H1 (cell line): ENCODE measurements at regions not wholly inside any gene's neighbourhood (a gene's known extent, or its start where the extent isn't known, plus 50 kb on each side); places are given as distances from the start of the nearest gene placed in this dataset.
A peak's percentile ranks its signal among the peaks of the same experiment; 100 is the strongest.

ENCODE experiments used
- CTCF ChIA-PET: fragments of 300-600 bp; sonication (Branson Sonifier 250); formaldehyde crosslinking; loops from one replicate; lab custom pipeline; 2021; ENCODE audit not compliant: partially characterized antibody; lab: Charles Lee
- POLR2A ChIA-PET: fragments of 300-600 bp; sonication (Branson Sonifier 250); formaldehyde crosslinking; loops from one replicate; lab custom pipeline; 2021; ENCODE audit warnings: inconsistent platforms; ENCODE audit not compliant: partially characterized antibody; lab: Charles Lee
- DNase-seq, 2 experiments: peaks; one replicate each; pipeline versions ENCODE4 v3.0.0 to v3.0.0-alpha.2; 2010 to 2022; ENCODE audit warnings: low spot score in 2 of 2, low read depth in 1 of 2, mixed read lengths in 1 of 2
- FAIRE-seq: peaks from 2 replicates; lab custom pipeline; 2011; peaks lifted over from hg19 to GRCh38; lab: Jason Lieb, UNC
- H2AFZ ChIP-seq: 2 replicates; pipeline ENCODE4 v1.8.1; 2012; ENCODE audit warnings: low read length, inconsistent platforms
- H2AK5ac ChIP-seq: 2 replicates; pipeline ENCODE4 v1.6.1; 2013; ENCODE audit warnings: low read depth, low read length
- H2BK120ac ChIP-seq: replicated peaks from 2 replicates; pipeline ENCODE3; 2013; ENCODE audit warnings: low read depth, low read length, inconsistent platforms
- H2BK12ac ChIP-seq: 2 replicates; pipeline ENCODE4 v1.6.1; 2013; ENCODE audit warnings: low read depth, low read length
- H2BK15ac ChIP-seq: 2 replicates; pipeline ENCODE4 v1.6.1; 2013; ENCODE audit warnings: low read length
- H2BK20ac ChIP-seq: 2 replicates; pipeline ENCODE4 v1.6.1; 2013; ENCODE audit warnings: low read length
- H2BK5ac ChIP-seq: 2 replicates; pipeline ENCODE4 v1.6.1; 2013; ENCODE audit warnings: low read depth, low read length
- H3K14ac ChIP-seq: 2 replicates; pipeline ENCODE4 v1.6.1; 2013; ENCODE audit warnings: inconsistent platforms; ENCODE audit not compliant: insufficient read length
- H3K18ac ChIP-seq: 2 replicates; pipeline ENCODE4 v1.6.1; 2013; ENCODE audit warnings: low read length; ENCODE audit errors: extremely low read depth
- H3K23ac ChIP-seq: 2 replicates; pipeline ENCODE4 v1.6.1; 2013; ENCODE audit warnings: inconsistent platforms; ENCODE audit not compliant: insufficient read length
- H3K23me2 ChIP-seq: 2 replicates; pipeline ENCODE4 v1.6.1; 2013; ENCODE audit warnings: low read depth, low read length
- H3K27ac ChIP-seq: 2 replicates; pipeline ENCODE4 v1.6.1; 2011; ENCODE audit warnings: low read depth, low read length, inconsistent platforms
- H3K27me3 ChIP-seq, 4 experiments: replicated peaks in 1 of 4; 1 replicate in 1 of 4; 2 replicates in 3 of 4; pipeline versions ENCODE4 v1.6.1 to v1.8.1; 2011 to 2013; ENCODE audit warnings: low read length in 3 of 4, mild to moderate bottlenecking in 3 of 4, inconsistent platforms in 2 of 4, mixed read lengths in 2 of 4, moderate library complexity in 1 of 4; ENCODE audit not compliant: control insufficient read depth in 3 of 4, insufficient read depth in 3 of 4; ENCODE audit errors: extremely low read depth in 1 of 4
- H3K36me3 ChIP-seq, 4 experiments: 2 replicates each; pipeline versions ENCODE4 v1.6.1 to v1.8.1; 2011 to 2013; ENCODE audit warnings: mild to moderate bottlenecking in 4 of 4, low read length in 3 of 4, moderate library complexity in 2 of 4, control low read depth in 1 of 4, inconsistent platforms in 1 of 4; ENCODE audit not compliant: insufficient read depth in 4 of 4, control insufficient read depth in 2 of 4
- H3K4ac ChIP-seq: replicated peaks from 2 replicates; pipeline ENCODE3; 2013; ENCODE audit warnings: low read length, low read depth, mixed read lengths, inconsistent platforms; ENCODE audit not compliant: insufficient read length
- H3K4me1 ChIP-seq, 4 experiments: replicated peaks in 1 of 4; 1 replicate in 1 of 4; 2 replicates in 3 of 4; pipeline versions ENCODE4 v1.6.1 to v1.8.1; 2011 to 2013; ENCODE audit warnings: low read length in 3 of 4, inconsistent platforms in 2 of 4, mixed read lengths in 1 of 4; ENCODE audit not compliant: insufficient read depth in 4 of 4, control insufficient read depth in 3 of 4
- H3K4me2 ChIP-seq, 2 experiments: 2 replicates each; pipeline versions ENCODE4 v1.6.1 to v1.8.1; 2011 to 2013; ENCODE audit warnings: low read depth in 2 of 2, low read length in 2 of 2, control low read depth in 1 of 2, inconsistent platforms in 1 of 2, mild to moderate bottlenecking in 1 of 2; ENCODE audit not compliant: insufficient read depth in 1 of 2
- H3K4me3 ChIP-seq, 4 experiments: fragments of 200-600, 300-600 bp in 1 of 4; sonication (generic), shearing (Covaris generic), sonication (Bioruptor Twin) in 1 of 4; 2 replicates each; pipeline versions ENCODE4 v1.5.1 to v1.8.1; 2011 to 2016; ENCODE audit warnings: low read length in 4 of 4, low read depth in 3 of 4, control low read depth in 2 of 4, inconsistent platforms in 2 of 4, mild to moderate bottlenecking in 2 of 4, mixed read lengths in 1 of 4, moderate library complexity in 1 of 4; ENCODE audit not compliant: insufficient read depth in 2 of 4; ENCODE audit errors: extremely low read depth in 1 of 4
- H3K56ac ChIP-seq: replicated peaks from 2 replicates; pipeline ENCODE3; 2013; ENCODE audit warnings: low read depth, mild to moderate bottlenecking, mixed read lengths, low read length, inconsistent platforms; ENCODE audit not compliant: insufficient read length
- H3K79me1 ChIP-seq: 2 replicates; pipeline ENCODE4 v1.6.1; 2013; ENCODE audit warnings: low read depth, low read length, control low read depth
- H3K79me2 ChIP-seq, 2 experiments: 2 replicates each; pipeline versions ENCODE4 v1.6.1 to v1.8.1; 2012 to 2013; ENCODE audit warnings: low read length in 2 of 2, mild to moderate bottlenecking in 2 of 2, inconsistent platforms in 1 of 2; ENCODE audit not compliant: insufficient read depth in 2 of 2, control insufficient read depth in 1 of 2
- H3K9ac ChIP-seq, 4 experiments: replicated peaks in 1 of 4; 1 replicate in 1 of 4; 2 replicates in 3 of 4; pipeline versions ENCODE4 v1.6.1 to v1.8.1; 2011 to 2013; ENCODE audit warnings: low read depth in 3 of 4, low read length in 3 of 4, control low read depth in 2 of 4, mild to moderate bottlenecking in 2 of 4, moderate library complexity in 2 of 4, inconsistent platforms in 1 of 4; ENCODE audit errors: extremely low read depth in 1 of 4
- H3K9me3 ChIP-seq, 2 experiments: 2 replicates each; pipeline versions ENCODE4 v1.6.1 to v1.8.1; 2012 to 2013; ENCODE audit warnings: mild to moderate bottlenecking in 2 of 2, moderate library complexity in 2 of 2, control low read depth in 1 of 2, inconsistent platforms in 1 of 2, low read depth in 1 of 2, low read length in 1 of 2, mixed read lengths in 1 of 2; ENCODE audit not compliant: insufficient read depth in 2 of 2
- H4K20me1 ChIP-seq, 2 experiments: replicated peaks in 1 of 2; 2 replicates each; pipeline versions ENCODE3 to v1.8.1; 2011 to 2013; ENCODE audit warnings: inconsistent platforms in 2 of 2, low read length in 2 of 2, mild to moderate bottlenecking in 1 of 2; ENCODE audit not compliant: insufficient read depth in 2 of 2, control insufficient read depth in 1 of 2
- H4K5ac ChIP-seq: 2 replicates; pipeline ENCODE4 v1.6.1; 2013; ENCODE audit warnings: low read length, low read depth, mixed read lengths, inconsistent platforms; ENCODE audit not compliant: insufficient read length
- H4K8ac ChIP-seq: 2 replicates; pipeline ENCODE4 v1.8.0; 2013; ENCODE audit warnings: mild to moderate bottlenecking, moderate library complexity, low read length, inconsistent platforms; ENCODE audit not compliant: insufficient read depth; ENCODE audit errors: extremely low read depth
- H4K91ac ChIP-seq: replicated peaks from 2 replicates; pipeline ENCODE3; 2013; ENCODE audit warnings: low read length, mixed read lengths, inconsistent platforms; ENCODE audit not compliant: insufficient read length
- JUND ChIP-seq: IDR thresholded peaks from 2 replicates; pipeline ENCODE4 v1.6.1; 2011; ENCODE audit warnings: mild to moderate bottlenecking, improper control_type of control experiment, low read length
- WGBS, 2 experiments: shearing (Covaris generic) in 1 of 2; methylation state at CpG; one replicate each; pipeline versions ENCODE4 v1.1.6 to v1.1.7; 2013 to 2015; ENCODE audit warnings: low lambda C conversion rate in 2 of 2, mixed read lengths in 2 of 2, inconsistent platforms in 1 of 2, low coverage in 1 of 2, missing lambda C conversion rate in 1 of 2; ENCODE audit not compliant: insufficient replicate concordance in 2 of 2, insufficient coverage in 1 of 2, insufficient read length in 1 of 2; ENCODE audit errors: extremely low coverage in 1 of 2, missing lambda C conversion rate in 1 of 2; 5-methylcytosine and 5-hydroxymethylcytosine counted together
- TF ChIP-seq, protein P1 (sequence below): IDR thresholded peaks from 2 replicates; pipeline ENCODE4 v1.6.1; 2012; ENCODE audit warnings: inconsistent platforms

- Histone ChIP-seq H4K5ac (no peak overlapping the region), H4K8ac (no peak overlapping the region), H3K9me3 (0 out of 4 replicates have a peak, but pooled peaks cover 0 to 2% of the 10 kb centered on the region in 2 experiments), H3K4me3 (peak overlapping the region in 1 of 4 experiments; percentile 15; a peak in 1 of 8 replicates), H2BK120ac (peak overlapping the region; percentile 92), H2AK5ac (no peak overlapping the region), H2BK20ac (no peak overlapping the region), H3K18ac (no peak overlapping the region), H3K9ac (no peak overlapping the region), H3K27me3 (no peaks in the 10 kb centered on the region; a peak in 1 of 7 replicates), H3K79me2 (no peaks in the 10 kb centered on the region), H3K36me3 (no peaks in the 10 kb centered on the region), H3K4me1 (peaks cover 6 to 8% (median 6%) of the 10 kb centered on the region in 4 experiments; a peak in 6 of 7 replicates), H2AFZ (no peak overlapping the region), H4K20me1 (no peaks in the 10 kb centered on the region), H3K23me2 (no peaks in the 10 kb centered on the region), H2BK15ac (no peak overlapping the region), H3K4ac (no peak overlapping the region), H4K91ac (no peak overlapping the region), H3K4me2 (peak overlapping the region; percentile 25 to 35; a peak in 3 of 4 replicates), H3K23ac (no peak overlapping the region), H3K27ac (no peak overlapping the region), H3K79me1 (no peaks in the 10 kb centered on the region), H2BK5ac (no peak overlapping the region), H3K14ac (no peak overlapping the region), H3K56ac (no peak overlapping the region), H2BK12ac (no peak overlapping the region)
- FAIRE-seq (no peak), DNase-seq (no peak)
- WGBS, 2 experiments = 38% methylated on average over 3 of the region's 3 CpGs; no CpG with 5 or more reads in 1 of the 2 experiments
- 0 out of 2 replicates have a peak, but pooled peaks have one; percentile 17 for TF ChIP-seq JUND
- TF ChIP-seq, protein P1, sequence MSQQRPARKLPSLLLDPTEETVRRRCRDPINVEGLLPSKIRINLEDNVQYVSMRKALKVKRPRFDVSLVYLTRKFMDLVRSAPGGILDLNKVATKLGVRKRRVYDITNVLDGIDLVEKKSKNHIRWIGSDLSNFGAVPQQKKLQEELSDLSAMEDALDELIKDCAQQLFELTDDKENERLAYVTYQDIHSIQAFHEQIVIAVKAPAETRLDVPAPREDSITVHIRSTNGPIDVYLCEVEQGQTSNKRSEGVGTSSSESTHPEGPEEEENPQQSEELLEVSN = no peak
- ChIA-PET POLR2A (no interaction called here), CTCF (interaction anchor here (0.7 to 1.6 kb wide), 3 partner anchors 16 to 172 kb away, joined by 3 to 4 read pairs (median 3); no protein-coding TSS in a partner anchor)
Observed at GRCh38 chr18:10318691-10318970, 135.8 kb upstream of the APCDD1 start.
